Endothelial cell of umbilical vein (primary cell): ENCODE measurements at regions not wholly inside any gene's neighbourhood (a gene's known extent, or its start where the extent isn't known, plus 50 kb on each side); places are given as distances from the start of the nearest gene placed in this dataset.

Source experiments
- BruUV-seq: library from RNA; stranded (reverse); fragments of 400-500 nt; replicated peaks from 2 replicates; lab custom pipeline; 2021; lab: Mats Ljungman, UMichigan
- CTCF ChIA-PET: fragments of 300-600, 350-600 bp; sonication (Branson Sonifier 250); formaldehyde crosslinking; loops from one replicate; lab custom pipeline; 2021; ENCODE audit warnings: antibody characterized with exemption, inconsistent platforms; lab: Charles Lee
- POLR2A ChIA-PET: fragments of 300-600, 350-600 bp; sonication (Branson Sonifier 250); formaldehyde crosslinking; loops from one replicate; lab custom pipeline; 2021; ENCODE audit warnings: antibody characterized with exemption, inconsistent platforms; lab: Charles Lee
- DNase-seq: peaks from one replicate; pipeline ENCODE4 v3.0.0-alpha.2; 2011; ENCODE audit warnings: low read depth, low spot score
- FAIRE-seq: peaks from 2 replicates; lab custom pipeline; 2011; peaks lifted over from hg19 to GRCh38; lab: Jason Lieb, UNC
- H2AFZ ChIP-seq: 2 replicates; pipeline ENCODE4 v1.6.0; 2012; ENCODE audit warnings: low read depth, low read length, control low read depth, inconsistent platforms
- H3K27ac ChIP-seq: 2 replicates; pipeline ENCODE4 v1.5.1; 2011; ENCODE audit warnings: low read depth, mild to moderate bottlenecking, control low read depth, low read length, moderate library complexity; ENCODE audit not compliant: insufficient read depth
- H3K27me3 ChIP-seq, 2 experiments: 2 replicates each; pipeline versions ENCODE4 v1.6.0 to v1.6.1; 2011; ENCODE audit warnings: low read length in 2 of 2, mixed read lengths in 1 of 2; ENCODE audit not compliant: control insufficient read depth in 2 of 2, insufficient read depth in 2 of 2
- H3K36me3 ChIP-seq, 2 experiments: 2 replicates in 1 of 2; 3 replicates in 1 of 2; pipeline ENCODE4 v1.5.1; 2011; ENCODE audit warnings: low read length in 2 of 2, mild to moderate bottlenecking in 1 of 2, moderate library complexity in 1 of 2; ENCODE audit not compliant: control insufficient read depth in 2 of 2, insufficient read depth in 2 of 2; ENCODE audit errors: extremely low read depth in 1 of 2
- H3K4me1 ChIP-seq: 3 replicates; pipeline ENCODE4 v1.5.1; 2011; ENCODE audit warnings: mild to moderate bottlenecking, low read length; ENCODE audit not compliant: control insufficient read depth, insufficient read depth; ENCODE audit errors: extremely low read depth
- H3K4me2 ChIP-seq: 2 replicates; pipeline ENCODE4 v1.6.1; 2011; ENCODE audit warnings: low read length, control low read depth, mixed read lengths; ENCODE audit not compliant: insufficient read depth
- H3K4me3 ChIP-seq, 3 experiments: fragments of 200-600 bp in 1 of 3; sonication (generic), shearing (Covaris generic) in 1 of 3; replicated peaks in 1 of 3; 2 replicates each; pipeline ENCODE4 v1.5.1; 2011 to 2016; ENCODE audit warnings: control low read depth in 3 of 3, low read length in 3 of 3, mild to moderate bottlenecking in 2 of 3, inconsistent platforms in 1 of 3, low read depth in 1 of 3, moderate library complexity in 1 of 3; ENCODE audit not compliant: insufficient read depth in 1 of 3
- H3K79me2 ChIP-seq: 2 replicates; pipeline ENCODE4 v1.6.0; 2012; ENCODE audit warnings: low read length, inconsistent platforms; ENCODE audit not compliant: control insufficient read depth, insufficient read depth
- H3K9ac ChIP-seq: replicated peaks from 2 replicates; pipeline ENCODE3; 2011; ENCODE audit warnings: low read length, control low read depth; ENCODE audit not compliant: insufficient read depth; ENCODE audit errors: extremely low read depth
- H3K9me1 ChIP-seq: replicated peaks from 3 replicates; pipeline ENCODE4 v1.6.0; 2011; ENCODE audit warnings: mild to moderate bottlenecking, low read length; ENCODE audit not compliant: control insufficient read depth, insufficient read depth; ENCODE audit errors: extremely low read depth
- H3K9me3 ChIP-seq: replicated peaks from 2 replicates; pipeline ENCODE4 v1.5.1; 2012; ENCODE audit warnings: low read length, inconsistent platforms; ENCODE audit not compliant: control insufficient read depth, insufficient read depth
- H4K20me1 ChIP-seq: replicated peaks from 2 replicates; pipeline ENCODE3; 2011; ENCODE audit warnings: mild to moderate bottlenecking, low read length; ENCODE audit not compliant: control insufficient read depth, insufficient read depth; ENCODE audit errors: extremely low read depth
- FOS ChIP-seq: IDR thresholded peaks from 2 replicates; pipeline ENCODE4 v1.6.1; 2011; ENCODE audit warnings: mild to moderate bottlenecking, low read length, moderate library complexity, borderline replicate concordance; ENCODE audit not compliant: insufficient read depth
- GATA2 ChIP-seq: IDR thresholded peaks from 2 replicates; pipeline ENCODE4 v1.7.0; 2011; ENCODE audit warnings: low read depth, mild to moderate bottlenecking, moderate library complexity, mixed read lengths, low read length; ENCODE audit not compliant: insufficient read length, insufficient read depth
- MYC ChIP-seq: IDR thresholded peaks from one replicate; pipeline ENCODE4 v1.6.1; 2011; ENCODE audit warnings: mild to moderate bottlenecking, low read depth, low read length
- POLR2A ChIP-seq: IDR thresholded peaks from 2 replicates; pipeline ENCODE4 v1.6.1; 2012; ENCODE audit warnings: low read depth, mild to moderate bottlenecking, control low read depth, low read length
- POLR2AphosphoS5 ChIP-seq: IDR thresholded peaks from 2 replicates; pipeline ENCODE4 v1.6.1; 2012; ENCODE audit warnings: low read depth, mild to moderate bottlenecking, control low read depth, low read length, moderate library complexity; ENCODE audit not compliant: insufficient read depth
- dilution Hi-C: fragments of 300-500 bp; cut with MboI; formaldehyde crosslinking; loops from one replicate; pipeline ENCODE4 v1.15.0; 2019; ENCODE audit warnings: low sequenced_read_pairs; ENCODE audit not compliant: extremely low pct_ligation_motif_present
- intact Hi-C: fragments of 100-400 bp; cut with micrococcal nuclease; formaldehyde crosslinking; loops from one replicate; pipeline ENCODE4 v1.10.0; 2022
- TF ChIP-seq, protein P1 (sequence below), 2 donors: IDR thresholded peaks; 1 replicate in 1 of 2; 2 replicates in 1 of 2; pipeline ENCODE4 v1.5.1; 2011; ENCODE audit warnings: low read length in 2 of 2, mild to moderate bottlenecking in 2 of 2, moderate library complexity in 2 of 2, control low read depth in 1 of 2, inconsistent platforms in 1 of 2, low read depth in 1 of 2; ENCODE audit not compliant: insufficient read depth in 1 of 2; ENCODE audit errors: extremely low read depth in 1 of 2

GRCh38 chr20:20765696-20766365 is 53.4 kb upstream of the RALGAPA2 start:
- intact Hi-C loops, result loop anchor here (1.0 kb wide), 1 partner anchor 32 kb away; no protein-coding TSS in a partner anchor
- POLR2A ChIA-PET, result no interaction called here

GRCh38 chr20:20763650-20764049 is 51.2 kb upstream of the RALGAPA2 start:
- no peak for FAIRE-seq

More at GRCh38 chr20:20765696-20766365, 53.4 kb upstream of the RALGAPA2 start:
- Histone ChIP-seq H4K20me1 (no peaks in the 10 kb centered on the region), H3K9ac (peak overlapping the region; percentile 46), H3K27me3 (peaks cover 0 to 2% of the 10 kb centered on the region in 2 experiments), H3K4me2 (peak overlapping the region; percentile 72), H2AFZ (peak overlapping the region; percentile 78), H3K9me1 (no peaks in the 10 kb centered on the region), H3K79me2 (no peaks in the 10 kb centered on the region), H3K4me3 (peak overlapping the region in 1 of 3 experiments; percentile 44), H3K27ac (peak overlapping the region; percentile 37), H3K4me1 (peaks cover 37% of the 10 kb centered on the region), H3K36me3 (no peaks in the 10 kb centered on the region), H3K9me3 (no peaks in the 10 kb centered on the region)
- BruUV-seq, result no TSS peak
- peak; percentile 79 for FAIRE-seq
- TF ChIP-seq GATA2 (peak; percentile 55), FOS (peak; percentile 18), MYC (no peak)
- DNase-seq, result peak; percentile 65
- CTCF ChIA-PET, result interaction anchor here (0.6 to 1.7 kb wide), 8 partner anchors 9 to 96 kb away, joined by 3 to 7 read pairs (median 4); no protein-coding TSS in a partner anchor
- dilution Hi-C loops, result no loop called here

More at GRCh38 chr20:20763650-20764049, 51.2 kb upstream of the RALGAPA2 start:
- Histone ChIP-seq H3K9me1 (no peaks in the 10 kb centered on the region), H3K4me3 (no peak overlapping the region), H2AFZ (no peak overlapping the region), H3K9me3 (no peaks in the 10 kb centered on the region), H3K79me2 (no peaks in the 10 kb centered on the region), H3K4me1 (peaks cover 56% of the 10 kb centered on the region), H3K4me2 (no peak overlapping the region), H3K9ac (no peak overlapping the region), H4K20me1 (no peaks in the 10 kb centered on the region), H3K36me3 (no peaks in the 10 kb centered on the region), H3K27me3 (no peaks in the 10 kb centered on the region), H3K27ac (no peak overlapping the region)
- dilution Hi-C loops, result no loop called here
- TF ChIP-seq GATA2 (no peak), FOS (no peak), POLR2AphosphoS5 (no peak), MYC (no peak), POLR2A (no peak)
- TF ChIP-seq, protein P1, sequence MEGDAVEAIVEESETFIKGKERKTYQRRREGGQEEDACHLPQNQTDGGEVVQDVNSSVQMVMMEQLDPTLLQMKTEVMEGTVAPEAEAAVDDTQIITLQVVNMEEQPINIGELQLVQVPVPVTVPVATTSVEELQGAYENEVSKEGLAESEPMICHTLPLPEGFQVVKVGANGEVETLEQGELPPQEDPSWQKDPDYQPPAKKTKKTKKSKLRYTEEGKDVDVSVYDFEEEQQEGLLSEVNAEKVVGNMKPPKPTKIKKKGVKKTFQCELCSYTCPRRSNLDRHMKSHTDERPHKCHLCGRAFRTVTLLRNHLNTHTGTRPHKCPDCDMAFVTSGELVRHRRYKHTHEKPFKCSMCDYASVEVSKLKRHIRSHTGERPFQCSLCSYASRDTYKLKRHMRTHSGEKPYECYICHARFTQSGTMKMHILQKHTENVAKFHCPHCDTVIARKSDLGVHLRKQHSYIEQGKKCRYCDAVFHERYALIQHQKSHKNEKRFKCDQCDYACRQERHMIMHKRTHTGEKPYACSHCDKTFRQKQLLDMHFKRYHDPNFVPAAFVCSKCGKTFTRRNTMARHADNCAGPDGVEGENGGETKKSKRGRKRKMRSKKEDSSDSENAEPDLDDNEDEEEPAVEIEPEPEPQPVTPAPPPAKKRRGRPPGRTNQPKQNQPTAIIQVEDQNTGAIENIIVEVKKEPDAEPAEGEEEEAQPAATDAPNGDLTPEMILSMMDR (IDR thresholded peaks at IDR 0.05; ENCODE audit: extremely low read depth in 1 of 2, insufficient read depth in 1 of 2, low read depth in 1 of 2, low read length in 2 of 2), result no peak
- ChIA-PET POLR2A (no interaction called here), CTCF (no interaction called here)
- no TSS peak for BruUV-seq
- DNase-seq, result no peak
- intact Hi-C loops, result no loop called here
